ENCODE measurements at regions not wholly inside any gene's neighbourhood (a gene's known extent, or its start where the extent isn't known, plus 50 kb on each side); places are given as distances from the start of the nearest gene placed in this dataset.
"Not testable (repeated sequence)": the region's sequence is repeated elsewhere in the genome, so short reads cannot be mapped to it uniquely, and the experiment has no call there.

DNA sequence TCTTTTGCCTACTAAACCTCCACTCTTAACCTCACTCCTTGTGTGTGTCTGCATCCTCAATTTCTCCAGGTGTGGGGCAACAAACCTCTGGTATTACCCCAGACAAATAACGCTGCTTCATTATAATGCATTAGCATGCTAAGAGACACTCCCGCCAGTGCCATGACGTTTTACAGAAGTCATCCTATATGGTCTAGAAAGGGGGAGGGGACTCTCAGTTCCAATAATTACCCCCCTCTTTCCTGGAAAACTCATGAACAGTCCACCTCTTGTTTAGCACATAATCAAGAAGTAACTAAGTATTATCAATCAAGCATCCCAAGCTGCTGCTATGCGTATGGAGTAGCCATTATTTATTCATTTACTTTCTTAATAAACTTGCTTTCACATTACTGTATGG lies 364.5 kb downstream of the TYW1 start:
- no peak for TF ChIP-seq CTCF (IDR thresholded peaks at IDR 0.05)
- Histone ChIP-seq H3K27me3 (ENCODE audit: control insufficient read depth, insufficient read depth, low read length) (no peaks in the 10 kb centered on the region), H3K4me1 (no peaks in the 10 kb centered on the region), H3K9ac (no peak overlapping the region), H2AFZ (no peak overlapping the region), H3K4me2 (ENCODE audit: low read length) (no peak overlapping the region), H3K9me3 (ENCODE audit: control insufficient read depth, low read length) (no peaks in the 10 kb centered on the region), H3K36me3 (ENCODE audit: control insufficient read depth, insufficient read depth, low read length) (no peaks in the 10 kb centered on the region), H3K27ac (no peak overlapping the region), H3K4me3 (ENCODE audit: low read depth, low read length) (no peak overlapping the region), H3K79me2 (no peaks in the 10 kb centered on the region)

DNA sequence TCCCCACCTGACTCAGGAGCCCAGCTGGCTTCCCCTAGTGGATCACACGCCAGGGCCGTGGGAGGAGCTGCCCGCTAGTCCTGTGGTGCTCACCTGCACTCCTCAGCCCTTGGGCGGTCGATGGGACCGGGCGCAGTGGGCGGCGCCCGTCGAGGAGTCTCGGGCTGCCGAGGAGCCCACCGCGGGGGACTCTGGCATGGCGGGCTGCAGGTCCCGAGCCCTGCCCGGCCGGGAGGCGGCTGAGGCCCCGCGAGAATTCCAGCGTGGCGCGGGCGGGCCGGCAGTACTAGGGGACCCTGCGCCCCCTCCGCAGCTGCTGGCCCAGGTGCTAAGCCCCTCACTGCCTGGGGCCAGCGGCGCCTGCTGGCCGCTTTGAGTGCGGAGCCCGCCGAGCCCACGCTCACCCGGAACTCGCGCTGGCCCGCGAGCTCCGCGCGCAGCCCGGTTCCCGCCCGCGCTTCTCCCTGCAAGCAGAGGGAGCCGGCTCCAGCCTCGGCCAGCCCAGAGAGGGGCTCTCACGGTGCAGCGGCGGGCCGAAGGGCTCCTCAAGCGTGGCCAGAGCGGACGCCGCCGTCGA lies 367.9 kb downstream of the TYW1 start:
- H3K27ac ChIP-seq: no peak overlapping the region
- no peaks in the 10 kb centered on the region for H3K79me2 ChIP-seq
- no peak overlapping the region for H3K9ac ChIP-seq
- H3K9me3 ChIP-seq (ENCODE audit: control insufficient read depth, low read length): no peaks in the 10 kb centered on the region
- TF ChIP-seq CTCF (IDR thresholded peaks at IDR 0.05): no peak
- no peak overlapping the region for H3K4me3 ChIP-seq (ENCODE audit: low read depth, low read length)
- H3K36me3 ChIP-seq (ENCODE audit: control insufficient read depth, insufficient read depth, low read length): no peaks in the 10 kb centered on the region
- no peaks in the 10 kb centered on the region for H3K4me1 ChIP-seq
- no peak overlapping the region for H2AFZ ChIP-seq
- H3K27me3 ChIP-seq (ENCODE audit: control insufficient read depth, insufficient read depth, low read length): no peaks in the 10 kb centered on the region
- H3K4me2 ChIP-seq (ENCODE audit: low read length): no peak overlapping the region

DNA sequence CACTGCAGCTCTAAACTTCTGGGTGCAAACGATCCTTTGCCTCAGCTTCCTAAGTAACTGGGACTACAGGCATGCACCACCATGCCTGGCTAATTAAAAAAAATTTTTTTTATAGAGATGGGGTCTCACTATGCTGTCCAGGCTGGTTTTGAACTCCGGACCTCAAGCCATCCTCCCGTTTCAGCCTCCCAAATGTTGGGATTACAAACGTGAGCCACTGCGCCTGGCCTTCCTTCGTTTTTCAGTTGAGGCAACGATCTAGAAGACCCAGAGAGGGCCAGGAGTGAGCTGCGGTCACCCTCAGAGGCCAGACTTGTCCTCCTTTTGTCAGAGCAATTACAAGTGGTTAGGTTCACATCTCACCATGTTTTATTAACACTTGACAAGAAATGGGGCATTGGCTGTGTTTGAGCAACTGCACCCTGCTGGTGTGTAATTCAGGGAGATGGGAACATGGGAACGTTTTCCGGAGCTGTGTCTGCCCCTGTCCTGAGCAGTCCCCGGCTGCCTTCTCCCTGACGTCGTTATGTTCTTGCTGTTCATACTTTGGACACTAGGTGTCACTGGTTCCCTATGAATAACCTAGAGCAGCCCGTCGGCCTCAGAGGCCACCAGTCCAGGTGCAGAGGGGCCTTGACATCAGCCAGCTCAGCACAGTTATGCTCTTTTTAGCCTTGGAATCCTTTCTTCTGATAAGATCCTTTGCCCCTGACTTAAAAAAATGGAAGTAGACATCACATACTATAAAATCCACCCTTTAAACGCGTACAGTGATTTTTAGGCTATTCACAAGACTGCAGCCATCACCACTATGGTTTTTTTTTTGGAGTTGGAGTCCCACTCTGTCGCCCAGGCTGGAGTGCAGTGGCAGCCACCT lies 375.0 kb downstream of the TYW1 start:
- Histone ChIP-seq H3K9me3 (ENCODE audit: control insufficient read depth, low read length) (no peaks in the 10 kb centered on the region), H3K27me3 (ENCODE audit: control insufficient read depth, insufficient read depth, low read length) (no peaks in the 10 kb centered on the region), H3K27ac (no peak overlapping the region), H3K79me2 (no peaks in the 10 kb centered on the region), H3K4me2 (ENCODE audit: low read length) (no peak overlapping the region), H3K4me1 (no peaks in the 10 kb centered on the region), H3K36me3 (ENCODE audit: control insufficient read depth, insufficient read depth, low read length) (no peaks in the 10 kb centered on the region), H3K9ac (no peak overlapping the region), H2AFZ (no peak overlapping the region), H3K4me3 (ENCODE audit: low read depth, low read length) (no peak overlapping the region)
- TF ChIP-seq CTCF (IDR thresholded peaks at IDR 0.05): peak; percentile 81

DNA sequence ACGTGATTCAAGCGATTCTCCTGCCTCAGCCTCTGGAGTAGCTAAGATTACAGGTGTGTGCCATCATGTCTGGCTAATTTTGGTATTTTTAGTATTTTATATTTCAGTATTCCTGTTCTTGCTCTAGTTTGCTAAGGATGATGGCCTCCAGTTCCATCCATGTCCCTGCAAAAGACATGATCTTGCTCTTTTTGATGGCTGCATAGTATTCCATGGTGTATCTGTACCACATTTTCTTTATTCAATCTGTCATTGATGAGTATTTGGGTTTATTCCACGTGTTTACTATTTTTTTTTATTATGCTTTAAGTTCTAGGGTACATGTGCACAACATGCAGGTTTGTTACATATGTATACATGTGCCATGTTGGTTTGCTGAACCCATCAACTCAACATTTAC lies 376.8 kb downstream of the TYW1 start:
- H3K79me2 ChIP-seq; H3K4me2 ChIP-seq (ENCODE audit: low read length); H3K9ac ChIP-seq; H3K9me3 ChIP-seq (ENCODE audit: control insufficient read depth, low read length); H3K4me3 ChIP-seq (ENCODE audit: low read depth, low read length); H3K27ac ChIP-seq; H3K36me3 ChIP-seq (ENCODE audit: control insufficient read depth, insufficient read depth, low read length); H3K27me3 ChIP-seq (ENCODE audit: control insufficient read depth, insufficient read depth, low read length); H3K4me1 ChIP-seq; H2AFZ ChIP-seq: not testable (repeated sequence)

- Histone ChIP-seq H3K27me3 (ENCODE audit: control insufficient read depth, insufficient read depth, low read length) (no peaks in the 10 kb centered on the region), H3K9me3 (ENCODE audit: control insufficient read depth, low read length) (no peaks in the 10 kb centered on the region), H3K27ac (no peak overlapping the region), H3K79me2 (no peaks in the 10 kb centered on the region), H2AFZ (no peak overlapping the region), H3K9ac (no peak overlapping the region), H3K36me3 (ENCODE audit: control insufficient read depth, insufficient read depth, low read length) (no peaks in the 10 kb centered on the region), H3K4me1 (no peaks in the 10 kb centered on the region), H3K4me2 (ENCODE audit: low read length) (no peak overlapping the region), H3K4me3 (ENCODE audit: low read depth, low read length) (no peak overlapping the region)
- TF ChIP-seq CTCF (IDR thresholded peaks at IDR 0.05): no peak
These were observed 378.8 kb downstream of the TYW1 start for GRCh38 chr7:67375427-67375826.
